GM12878 (cell line): ENCODE measurements at regions not wholly inside any gene's neighbourhood (a gene's known extent, or its start where the extent isn't known, plus 50 kb on each side); places are given as distances from the start of the nearest gene placed in this dataset.

ENCODE experiments used
- ATAC-seq: fragments of 200-7000 bp; cut with Tn5 transposase; 3 replicates; pipeline ENCODE4 v1.9.1; 2020; ENCODE audit warnings: mild to moderate bottlenecking, moderate library complexity
- BruUV-seq: library from RNA; stranded (reverse); fragments of 400-500 nt; replicated peaks from 2 replicates; lab custom pipeline; 2021; lab: Mats Ljungman, UMichigan
- CTCF ChIA-PET: fragments of 300-600 bp; sonication (Branson Sonifier 250); formaldehyde crosslinking; extraction: SDS; loops from one replicate; lab custom pipeline; 2021; ENCODE audit warnings: inconsistent platforms; lab: Yijun Ruan, JAX
- POLR2A ChIA-PET: fragments of 350-600 bp; formaldehyde crosslinking; extraction: SDS; loops from one replicate; lab custom pipeline; 2021; ENCODE audit warnings: inconsistent platforms; lab: Charles Lee
- RAD21 ChIA-PET: fragments of 300-600 bp; sonication (Branson Sonifier 250); formaldehyde crosslinking; loops from one replicate; lab custom pipeline; 2023; ENCODE audit warnings: antibody characterized with exemption; ENCODE audit not compliant: unreplicated experiment; lab: Charles Lee
- SMC1A ChIA-PET: fragments of 300-600 bp; sonication (Branson Sonifier 250); formaldehyde crosslinking; loops from one replicate; lab custom pipeline; 2023; ENCODE audit not compliant: unreplicated experiment, uncharacterized antibody; lab: Charles Lee
- DNase-seq: peaks from one replicate; pipeline ENCODE4 v3.0.0-alpha.2; 2011; ENCODE audit warnings: low read depth, low spot score
- FAIRE-seq: peaks from 3 replicates; lab custom pipeline; 2011; peaks lifted over from hg19 to GRCh38; lab: Jason Lieb, UNC
- H2AFZ ChIP-seq: 2 replicates; pipeline ENCODE4 v1.6.0; 2011; ENCODE audit warnings: low read depth, low read length, control low read depth; ENCODE audit not compliant: control insufficient read depth
- H3K27ac ChIP-seq: 2 replicates; pipeline ENCODE4 v1.5.1; 2011; ENCODE audit warnings: control low read depth; ENCODE audit not compliant: control insufficient read depth, insufficient read depth
- H3K27me3 ChIP-seq, 2 experiments: replicated peaks in 1 of 2; 2 replicates each; pipeline versions ENCODE4 v1.6.0 to v1.6.1; 2011; ENCODE audit warnings: low read length in 1 of 2; ENCODE audit not compliant: control insufficient read depth in 2 of 2, insufficient read depth in 2 of 2
- H3K36me3 ChIP-seq, 2 experiments: 2 replicates each; pipeline ENCODE4 v1.5.1; 2011; ENCODE audit warnings: low read length in 1 of 2; ENCODE audit not compliant: control insufficient read depth in 2 of 2, insufficient read depth in 2 of 2
- H3K4me1 ChIP-seq: 2 replicates; pipeline ENCODE4 v1.6.1; 2011; ENCODE audit warnings: mild to moderate bottlenecking, low read length, moderate library complexity, mixed read lengths; ENCODE audit not compliant: control insufficient read depth, insufficient read depth
- H3K4me2 ChIP-seq: 2 replicates; pipeline ENCODE4 v1.6.0; 2011; ENCODE audit warnings: control low read depth; ENCODE audit not compliant: control insufficient read depth, insufficient read depth
- H3K4me3 ChIP-seq: fragments of 200-600 bp; sonication (generic); 2 replicates; pipeline ENCODE4 v1.5.1; 2016
- H3K79me2 ChIP-seq: 2 replicates; pipeline ENCODE4 v1.6.0; 2011; ENCODE audit warnings: low read length; ENCODE audit not compliant: control insufficient read depth, insufficient read depth
- H3K9ac ChIP-seq: 2 replicates; pipeline ENCODE4 v1.8.0; 2011; ENCODE audit warnings: low read length, control low read depth, mixed read lengths; ENCODE audit not compliant: control insufficient read depth, insufficient read depth
- H3K9me3 ChIP-seq: replicated peaks from 3 replicates; pipeline ENCODE4 v1.5.1; 2011; ENCODE audit warnings: mild to moderate bottlenecking, low read length; ENCODE audit not compliant: control insufficient read depth, insufficient read depth
- H4K20me1 ChIP-seq: 2 replicates; pipeline ENCODE4 v1.6.0; 2011; ENCODE audit not compliant: control insufficient read depth, insufficient read depth
- CBX5 ChIP-seq: sonication (generic); IDR thresholded peaks from 2 replicates; pipeline ENCODE4 v1.6.1; 2016; ENCODE audit warnings: low read depth, moderate library complexity, mild to moderate bottlenecking, inconsistent platforms
- CHD2 ChIP-seq: IDR thresholded peaks from 2 replicates; pipeline ENCODE4 v1.6.1; 2011; ENCODE audit warnings: low read depth, low read length, improper control_type of control experiment, borderline replicate concordance
- CTCF ChIP-seq, 3 experiments: IDR thresholded peaks in 2 of 3; conservative IDR thresholded peaks in 1 of 3; 2 replicates each; pipeline ENCODE4 v1.5.1; 2011; ENCODE audit warnings: low read depth in 3 of 3, low read length in 3 of 3, mild to moderate bottlenecking in 3 of 3, control low read depth in 2 of 3, moderate library complexity in 2 of 3, inconsistent platforms in 1 of 3, mixed read lengths in 1 of 3; ENCODE audit not compliant: control insufficient read depth in 2 of 3, insufficient read depth in 1 of 3; ENCODE audit errors: extremely low read depth in 1 of 3
- EP300 ChIP-seq, 2 experiments: fragments of 150-350 bp in 1 of 2; IDR thresholded peaks; 2 replicates each; pipeline ENCODE4 v1.6.1; 2011 to 2012; ENCODE audit warnings: low read depth in 2 of 2, low read length in 2 of 2, borderline replicate concordance in 1 of 2, improper control_type of control experiment in 1 of 2, inconsistent platforms in 1 of 2; ENCODE audit not compliant: control insufficient read depth in 1 of 2
- EZH2 ChIP-seq: IDR thresholded peaks from 2 replicates; pipeline ENCODE4 v1.6.1; 2012; ENCODE audit warnings: low read depth, mild to moderate bottlenecking, control low read depth, inconsistent platforms, low read length, borderline replicate concordance; ENCODE audit not compliant: control insufficient read depth
- FOS ChIP-seq: IDR thresholded peaks from 3 replicates; pipeline ENCODE4 v1.6.1; 2011; ENCODE audit warnings: borderline replicate concordance; ENCODE audit not compliant: insufficient read length; ENCODE audit errors: extremely low read depth
- GATAD2B ChIP-seq: fragments of 450-650 bp; conservative IDR thresholded peaks from 2 replicates; pipeline ENCODE4 v1.6.1; 2017; ENCODE audit warnings: low read depth, mild to moderate bottlenecking, moderate library complexity
- HCFC1 ChIP-seq: fragments of 150-350 bp; IDR thresholded peaks from 2 replicates; pipeline ENCODE4 v1.6.1; 2014; ENCODE audit warnings: low read length
- HDAC2 ChIP-seq: fragments of 200-600 bp; sonication (generic); IDR thresholded peaks from 2 replicates; pipeline ENCODE4 v1.6.1; 2017
- HDGF ChIP-seq: fragments of 450-650 bp; IDR thresholded peaks from 2 replicates; pipeline ENCODE4 v1.6.1; 2016; ENCODE audit warnings: antibody characterized with exemption
- NFYB ChIP-seq: IDR thresholded peaks from 2 replicates; pipeline ENCODE4 v1.6.1; 2011; ENCODE audit warnings: low read depth, mild to moderate bottlenecking, low read length, improper control_type of control experiment, moderate library complexity; ENCODE audit not compliant: insufficient read depth
- PML ChIP-seq: IDR thresholded peaks from 2 replicates; pipeline ENCODE4 v1.6.1; 2012; ENCODE audit warnings: low read length, inconsistent platforms
- POLR2A ChIP-seq: IDR thresholded peaks from 2 replicates; pipeline ENCODE4 v1.6.1; 2011; ENCODE audit warnings: low read depth, mild to moderate bottlenecking, low read length
- RCOR1 ChIP-seq: conservative IDR thresholded peaks from 2 replicates; pipeline ENCODE4 v1.6.1; 2012; ENCODE audit warnings: low read depth, low read length, improper control_type of control experiment
- RELA ChIP-seq: fragments of 450-650 bp; IDR thresholded peaks from 2 replicates; pipeline ENCODE4 v1.8.0; 2014; ENCODE audit warnings: borderline replicate concordance; ENCODE audit not compliant: partially characterized antibody
- SMC3 ChIP-seq: IDR thresholded peaks from 2 replicates; pipeline ENCODE4 v1.6.1; 2011; ENCODE audit warnings: low read length, improper control_type of control experiment, borderline replicate concordance
- YBX1 ChIP-seq: fragments of 450-650 bp; IDR thresholded peaks from 2 replicates; pipeline ENCODE4 v1.6.1; 2016; ENCODE audit warnings: antibody characterized with exemption
- ZNF384 ChIP-seq: IDR thresholded peaks from 2 replicates; pipeline ENCODE4 v1.6.1; 2012; ENCODE audit warnings: low read depth, mild to moderate bottlenecking, low read length, improper control_type of control experiment, borderline replicate concordance
- WGBS: methylation state at CpG from one replicate; pipeline ENCODE4 v1.1.6; 2016; ENCODE audit warnings: low lambda C conversion rate; ENCODE audit not compliant: insufficient replicate concordance, insufficient coverage; ENCODE audit errors: missing lambda C conversion rate; 5-methylcytosine and 5-hydroxymethylcytosine counted together
- in situ Hi-C: fragments of 300-500 bp; cut with MboI; formaldehyde crosslinking; loops from 9 replicates; pipeline ENCODE4 v1.14.3; 2018; ENCODE audit warnings: mixed read lengths
- intact Hi-C: fragments of 100-400 bp; cut with micrococcal nuclease; formaldehyde crosslinking; loops from one replicate; pipeline ENCODE4 v1.14.2; 2022; ENCODE audit not compliant: unreplicated experiment

- TF ChIP-seq CTCF (IDR thresholded peaks at IDR 0.05 in 2 of 3, conservative IDR thresholded peaks at IDR 0.05 in 1 of 3; ENCODE audit: control insufficient read depth in 2 of 3, extremely low read depth in 1 of 3, insufficient read depth in 1 of 3, low read depth in 3 of 3, low read length in 3 of 3): no peak
- TF ChIP-seq RCOR1: no peak
- no peak for TF ChIP-seq PML
- TF ChIP-seq HCFC1: no peak
- no peak for TF ChIP-seq EZH2
- TF ChIP-seq CBX5: no peak
Observed at GRCh38 chr13:105345131-105345530, 1190.3 kb downstream of the EFNB2 start (continued).

GRCh38 chr13:105343134-105343806, 1192.2 kb downstream of the EFNB2 start:
- H3K9me3 ChIP-seq: no peaks in the 10 kb centered on the region
- no peaks in the 10 kb centered on the region for H3K79me2 ChIP-seq
- no peak overlapping the region for H3K4me2 ChIP-seq
- no peak overlapping the region for H3K4me3 ChIP-seq
- no peaks in the 10 kb centered on the region for H4K20me1 ChIP-seq
- intact Hi-C loops: no loop called here
- no peak overlapping the region for H3K27ac ChIP-seq
- in situ Hi-C loops: no loop called here
- H2AFZ ChIP-seq: no peak overlapping the region
- ATAC-seq (no peak), FAIRE-seq (no peak), DNase-seq (no peak)
- H3K9ac ChIP-seq: no peak overlapping the region
- BruUV-seq: no TSS peak
- no peaks in the 10 kb centered on the region for H3K4me1 ChIP-seq
- POLR2A ChIA-PET: no interaction called here
- CTCF ChIA-PET: no interaction called here
- H3K27me3 ChIP-seq: no peaks in the 10 kb centered on the region
- SMC1A ChIA-PET: no interaction called here
- TF ChIP-seq HDGF: no peak
- no peak for TF ChIP-seq SMC3
- TF ChIP-seq YBX1: no peak
- no peak for TF ChIP-seq EP300 (IDR thresholded peaks at IDR 0.05; ENCODE audit: borderline replicate concordance in 1 of 2, control insufficient read depth in 1 of 2, low read depth in 2 of 2, low read length in 2 of 2)
- no peak for TF ChIP-seq RELA
- no peak for TF ChIP-seq POLR2A
- TF ChIP-seq NFYB: no peak
- no peak for TF ChIP-seq GATAD2B
- TF ChIP-seq CHD2: no peak
- TF ChIP-seq CTCF (IDR thresholded peaks at IDR 0.05 in 2 of 3, conservative IDR thresholded peaks at IDR 0.05 in 1 of 3; ENCODE audit: control insufficient read depth in 2 of 3, extremely low read depth in 1 of 3, insufficient read depth in 1 of 3, low read depth in 3 of 3, low read length in 3 of 3): no peak
- no peak for TF ChIP-seq ZNF384
- TF ChIP-seq FOS: no peak
- no peak for TF ChIP-seq HDAC2
- 46% methylated on average over 4 of the region's 4 CpGs for WGBS
- RAD21 ChIA-PET: no interaction called here
- H3K36me3 ChIP-seq: no peaks in the 10 kb centered on the region
